NCI-H1105 treated with DMSO at 0.1 percent for 48 hours (cell line): ENCODE measurements at regions not wholly inside any gene's neighbourhood (a gene's known extent, or its start where the extent isn't known, plus 50 kb on each side); places are given as distances from the start of the nearest gene placed in this dataset.

Experiments used
- DNase-seq: peaks from one replicate; lab custom pipeline; 2025; lab: John Stamatoyannopoulos, UW

DNA sequence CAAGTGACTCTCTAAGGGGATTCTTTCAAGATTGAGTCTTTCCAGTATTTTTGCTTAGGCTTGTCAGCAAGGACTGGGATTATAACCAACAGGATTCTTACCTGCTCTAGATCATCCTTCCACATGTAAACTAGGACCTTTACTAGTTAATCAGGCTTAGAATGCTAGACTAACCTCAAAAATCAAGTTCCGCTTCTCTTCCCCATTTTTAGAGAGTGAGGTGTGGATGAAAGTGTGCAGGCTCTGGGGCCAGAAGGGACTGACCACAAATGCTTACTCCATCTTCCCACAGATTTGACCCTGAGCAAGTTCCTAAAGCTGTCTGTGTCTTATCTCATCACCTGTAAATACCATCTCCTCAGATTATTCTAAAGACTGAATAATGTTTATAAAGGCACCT is 89.5 kb upstream of the IL12A start:
- DNase-seq, result no peak

DNA sequence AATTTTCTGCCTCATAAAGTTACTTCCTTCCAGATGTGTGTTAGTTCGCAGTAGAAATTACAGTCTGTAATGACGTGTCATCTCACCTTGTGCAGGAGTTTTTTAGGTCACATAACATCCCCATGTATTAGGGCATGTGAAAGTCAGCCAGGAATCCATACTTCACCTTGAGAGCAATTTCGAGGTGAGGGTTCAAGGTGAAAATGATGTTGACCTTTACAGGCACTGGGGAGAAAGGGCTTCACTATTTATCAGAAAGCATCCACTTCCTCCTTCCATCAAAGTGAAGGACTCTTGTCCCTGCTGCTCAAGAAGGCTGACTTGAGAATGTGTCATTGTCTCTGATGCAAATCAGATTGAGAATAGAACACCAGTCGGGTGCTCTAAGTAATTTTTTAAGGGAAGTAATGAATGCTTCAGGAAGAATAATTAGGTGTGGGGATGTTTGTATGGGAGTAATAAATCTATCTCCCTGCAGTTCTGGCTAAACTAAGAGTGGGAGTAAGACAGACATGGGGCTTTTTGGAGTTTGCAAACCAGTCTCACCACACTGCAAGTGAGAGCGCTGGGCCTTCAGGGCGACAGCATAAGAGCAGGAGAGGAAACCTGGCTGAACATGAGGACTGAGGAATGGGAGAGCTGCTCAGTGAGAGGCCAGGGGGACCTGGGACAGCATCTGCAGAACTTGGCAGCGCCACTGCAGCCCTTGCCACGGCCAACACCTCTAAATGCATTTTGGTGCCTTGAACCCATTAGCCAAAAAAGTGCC is 85.9 kb upstream of the IL12A start:
- no peak for DNase-seq

DNA sequence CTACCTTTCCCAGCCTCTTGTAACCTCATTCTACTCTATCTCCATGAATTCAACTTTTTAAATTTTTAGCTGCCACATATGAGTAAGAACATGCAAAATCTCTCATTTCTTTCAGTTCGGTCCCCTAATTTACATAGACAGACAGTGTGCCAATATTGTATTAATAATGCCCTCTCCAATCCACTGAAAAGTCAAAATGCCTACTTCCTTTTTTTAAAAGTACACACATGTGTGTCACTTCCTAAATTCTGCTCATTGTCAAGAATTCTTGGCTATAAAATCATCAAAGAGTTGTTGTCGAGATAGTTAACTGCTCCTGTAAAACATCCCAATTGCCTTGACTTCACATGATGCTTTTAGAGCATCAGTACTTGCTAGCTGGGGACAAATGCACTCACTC is 84.2 kb upstream of the IL12A start:
- no peak for DNase-seq

DNA sequence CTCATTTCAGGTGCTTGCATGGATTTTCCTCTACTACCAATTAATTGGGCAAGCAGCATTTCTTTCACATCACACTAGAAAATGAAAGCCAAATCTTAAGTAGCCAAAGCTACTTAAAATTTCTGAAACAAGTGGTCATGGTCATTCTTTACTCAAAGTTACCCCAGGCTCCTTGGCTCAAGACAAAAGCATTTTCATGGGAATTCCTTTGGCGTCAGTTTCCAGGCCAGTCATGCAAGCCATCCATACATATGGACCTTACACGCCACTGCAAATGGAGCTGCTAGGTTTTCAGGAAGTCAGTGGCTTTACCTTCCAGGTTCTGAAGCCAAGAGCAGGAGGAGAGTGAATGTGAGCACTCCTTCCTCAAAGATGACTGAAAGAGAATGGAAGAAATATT is 83.7 kb upstream of the IL12A start:
- DNase-seq, result no peak

DNA sequence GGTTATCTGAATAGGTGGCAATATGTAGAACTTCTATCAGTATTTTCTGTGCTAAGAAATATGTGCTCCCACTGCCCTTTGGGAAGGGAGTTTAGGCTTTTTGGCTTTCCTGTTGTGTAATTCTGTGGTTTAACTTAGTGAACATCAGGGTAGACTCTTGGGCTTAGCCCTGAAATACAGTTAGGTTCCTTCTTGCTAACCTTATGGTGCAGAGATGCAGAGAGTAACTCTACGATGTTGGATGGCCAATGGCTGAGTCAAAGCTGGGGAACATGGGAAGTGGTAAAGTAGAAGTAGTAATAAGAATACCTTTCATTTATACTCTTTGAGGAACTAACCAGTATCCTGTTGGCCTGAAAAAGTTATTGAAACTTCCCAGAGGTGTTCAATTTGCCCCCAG is 80.8 kb upstream of the IL12A start:
- DNase-seq, result no peak

DNA sequence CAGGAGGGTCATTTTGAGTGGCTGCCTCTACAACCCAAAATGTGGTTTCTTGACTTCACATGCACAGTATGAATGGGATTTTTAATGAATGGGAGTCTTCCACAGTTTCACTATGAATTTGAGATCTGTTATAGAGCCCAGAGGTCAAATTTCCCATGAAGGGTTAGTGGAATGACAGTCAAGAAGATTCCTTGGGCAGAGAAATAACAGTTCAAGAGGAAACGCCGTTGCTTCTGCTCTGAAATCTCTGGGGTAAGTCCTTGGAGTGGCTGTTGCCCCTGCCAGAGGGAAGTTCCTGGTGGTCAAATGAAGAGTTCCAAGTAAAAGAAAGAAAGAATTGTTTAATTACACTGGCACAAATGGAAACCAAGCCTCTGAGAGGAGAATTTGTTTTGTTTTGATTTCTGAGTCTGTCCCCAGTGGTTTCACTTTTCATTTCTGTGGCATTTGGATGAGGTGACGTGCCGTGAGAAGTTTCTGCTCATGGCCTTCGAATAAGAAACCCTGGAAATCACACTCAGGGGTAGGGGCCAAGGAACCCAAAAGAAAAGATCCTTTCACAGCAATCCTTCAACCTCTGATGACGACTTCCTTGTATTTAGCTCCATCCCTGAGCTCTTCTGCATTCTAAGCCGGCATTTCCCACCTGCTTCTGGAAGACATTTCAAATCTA is 77.5 kb upstream of the IL12A start:
- DNase-seq, result no peak

DNA sequence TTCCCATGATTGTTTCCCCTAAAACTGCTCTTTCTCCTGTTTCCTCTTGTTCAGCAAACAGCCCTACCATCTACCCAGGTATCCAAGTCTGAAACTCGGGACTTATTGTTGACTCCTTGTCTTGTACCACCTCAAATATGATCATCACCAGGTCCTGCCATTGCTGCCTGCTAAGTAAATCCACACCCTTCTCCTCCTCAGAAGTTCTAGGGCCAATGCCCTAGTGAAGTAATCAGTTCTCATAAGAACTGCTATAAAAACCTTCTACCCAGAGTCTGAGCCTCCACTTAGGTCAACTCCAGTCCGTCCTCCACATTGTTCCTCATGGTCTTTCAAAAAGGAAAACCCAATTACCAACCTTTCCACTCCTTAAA is 77.0 kb upstream of the IL12A start:
- no peak for DNase-seq

DNA sequence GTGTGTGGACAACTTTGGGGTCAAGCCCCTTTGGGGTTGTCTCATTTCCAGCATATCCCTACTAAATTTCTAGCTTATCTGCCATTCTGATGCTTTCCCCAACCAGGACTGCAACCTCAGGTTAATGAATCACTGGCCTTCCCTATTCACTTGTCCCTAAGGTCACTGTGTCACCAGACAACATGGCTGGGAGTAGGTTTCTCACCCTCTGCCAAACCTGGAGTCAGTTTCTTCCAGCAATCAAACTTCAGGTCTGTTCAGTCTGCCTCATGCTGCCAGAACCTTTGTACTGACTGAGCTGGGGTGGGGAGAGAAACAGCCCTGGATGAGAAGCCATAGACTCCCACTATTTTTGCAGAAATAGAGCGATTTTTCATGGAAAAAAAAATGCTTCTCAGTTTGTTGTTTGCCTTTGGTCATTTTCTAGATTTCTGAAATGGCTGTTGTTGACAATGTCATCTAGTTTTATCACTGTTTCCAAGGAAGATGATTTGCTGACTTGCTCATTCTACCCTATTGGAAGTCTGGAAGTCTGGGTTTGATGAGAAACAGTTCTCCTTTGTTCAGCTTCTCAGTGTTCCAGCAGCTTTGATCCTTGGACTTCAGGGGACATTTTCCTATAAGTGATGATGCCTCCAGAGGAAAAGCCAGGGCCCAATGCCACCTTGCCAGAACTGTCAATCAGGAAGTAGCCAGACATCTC is 74.8 kb upstream of the IL12A start:
- no peak for DNase-seq

DNA sequence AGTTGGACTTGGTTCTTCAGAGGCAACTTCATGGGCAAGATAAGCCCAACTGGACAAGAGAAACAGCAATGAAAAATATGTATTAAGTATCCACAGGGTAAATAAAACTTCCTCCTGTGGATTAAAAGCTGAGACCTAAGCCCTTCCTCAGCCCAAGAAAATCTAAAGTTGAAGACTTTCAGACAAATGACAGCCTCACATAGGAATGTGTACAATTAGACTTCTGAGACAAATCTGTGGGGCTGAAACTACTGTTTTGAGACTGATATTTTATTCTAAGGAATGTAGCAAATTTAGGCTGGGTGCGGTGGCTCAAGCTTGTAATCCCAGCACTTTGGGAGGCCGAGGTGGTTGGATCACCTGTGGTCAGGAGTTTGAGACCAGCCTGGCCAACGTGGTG is 74.2 kb upstream of the IL12A start:
- DNase-seq, result no peak

DNA sequence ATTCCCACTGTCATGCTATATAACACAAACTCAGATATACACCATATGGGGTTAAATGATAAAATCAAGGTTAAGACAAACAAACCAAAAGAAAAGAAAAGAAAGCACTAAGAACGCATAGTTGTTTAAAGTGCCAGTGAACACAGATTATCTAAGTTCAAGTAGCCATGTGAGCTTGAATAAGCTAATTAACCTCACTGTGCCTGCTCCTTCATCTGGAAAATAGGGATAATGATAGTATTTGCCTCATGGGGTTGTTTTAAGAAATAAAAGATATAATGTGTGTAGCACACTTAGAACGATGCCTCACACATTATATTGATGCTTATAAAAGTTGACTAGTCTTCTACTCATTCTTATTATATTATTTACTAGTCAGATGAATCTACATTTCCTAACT is 72.6 kb upstream of the IL12A start:
- peak; percentile 30 for DNase-seq

DNA sequence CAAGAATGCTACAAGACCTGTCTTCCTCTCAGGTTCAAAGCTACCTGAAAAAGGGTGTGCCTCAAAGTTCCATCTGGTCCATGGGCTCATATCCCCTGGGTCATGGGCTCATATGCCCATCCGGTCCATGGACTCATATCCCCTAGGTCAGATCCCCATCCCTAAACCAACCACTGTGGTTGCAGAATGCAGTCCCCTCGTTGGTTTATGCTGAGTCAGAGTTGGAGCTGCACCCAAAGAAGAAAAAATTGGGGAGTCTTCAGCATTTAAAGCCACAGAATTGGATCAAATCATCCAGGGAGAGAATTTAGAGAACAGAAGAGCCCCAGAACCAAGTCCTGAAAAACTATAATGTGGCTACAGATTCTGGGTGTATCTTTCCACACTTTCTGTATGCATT is 71.5 kb upstream of the IL12A start:
- no peak for DNase-seq

DNA sequence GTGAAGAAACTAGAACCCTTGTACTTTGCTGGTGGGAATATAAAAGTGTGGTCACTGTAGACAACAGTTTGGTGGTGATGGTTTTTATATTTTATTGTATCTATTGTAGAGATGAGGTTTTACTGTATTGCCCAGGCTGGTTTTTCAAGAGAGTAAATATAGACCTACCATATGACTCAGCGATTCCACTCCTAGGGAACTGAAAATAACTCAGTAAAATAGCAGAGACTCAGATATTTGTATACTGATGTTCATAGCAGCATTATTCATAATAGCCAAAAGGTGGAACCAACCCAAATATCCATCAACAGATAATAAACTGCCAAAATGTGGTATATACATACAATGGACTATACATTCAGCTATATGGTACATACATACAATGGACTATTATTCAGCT is 68.8 kb upstream of the IL12A start:
- DNase-seq, result no peak

DNA sequence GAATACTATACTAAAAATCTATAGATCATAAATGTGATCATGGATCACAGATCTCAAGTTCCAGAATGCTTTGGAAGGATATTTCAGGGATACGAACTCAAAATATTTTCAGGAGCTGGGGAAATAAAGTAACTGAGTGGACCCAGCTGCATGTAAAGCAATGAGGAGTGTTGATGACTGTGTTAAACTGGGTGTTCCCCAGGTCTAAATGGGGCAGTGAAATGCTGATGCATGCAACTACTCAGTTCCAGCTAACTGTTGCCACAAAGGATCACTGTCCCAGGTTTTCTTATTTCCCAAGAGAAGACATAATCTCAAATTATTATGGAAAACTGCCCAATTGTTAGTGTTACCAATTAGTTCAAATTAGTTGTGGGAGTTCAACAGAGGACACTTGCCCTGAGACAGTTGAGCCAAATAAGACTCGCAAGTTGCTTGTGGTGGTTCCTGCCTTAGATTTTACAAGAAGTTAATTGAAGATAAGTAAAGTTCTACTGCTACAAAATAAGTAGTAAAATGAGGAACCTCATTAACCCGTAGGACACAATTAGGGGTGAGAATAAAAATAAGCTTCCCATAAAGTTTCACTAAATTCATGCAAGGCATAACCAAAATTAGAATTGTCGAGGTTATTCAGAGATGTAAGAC is 66.3 kb upstream of the IL12A start:
- DNase-seq, result no peak

DNA sequence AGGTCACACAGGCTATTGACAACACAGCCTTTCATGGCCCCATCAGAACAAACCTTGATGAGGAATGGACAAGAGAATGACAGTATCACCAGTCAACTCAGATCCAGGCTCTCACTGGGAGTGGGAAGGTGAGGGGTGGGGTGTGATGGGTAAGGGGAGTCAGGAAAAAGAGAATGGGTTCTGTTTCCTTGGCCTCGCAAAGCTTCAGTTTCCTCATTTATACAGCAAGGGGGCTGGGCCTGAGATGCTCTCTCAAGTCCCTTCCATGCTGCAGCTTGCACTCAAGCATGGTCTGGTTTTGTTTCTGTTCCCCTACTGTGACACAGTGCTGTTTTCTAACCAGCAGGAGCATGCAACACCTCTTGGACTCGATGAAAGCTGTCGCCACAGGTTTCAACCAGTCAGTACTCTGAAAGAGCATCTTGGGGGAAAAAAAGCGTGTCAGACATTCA is 65.7 kb upstream of the IL12A start:
- DNase-seq, result no peak

DNA sequence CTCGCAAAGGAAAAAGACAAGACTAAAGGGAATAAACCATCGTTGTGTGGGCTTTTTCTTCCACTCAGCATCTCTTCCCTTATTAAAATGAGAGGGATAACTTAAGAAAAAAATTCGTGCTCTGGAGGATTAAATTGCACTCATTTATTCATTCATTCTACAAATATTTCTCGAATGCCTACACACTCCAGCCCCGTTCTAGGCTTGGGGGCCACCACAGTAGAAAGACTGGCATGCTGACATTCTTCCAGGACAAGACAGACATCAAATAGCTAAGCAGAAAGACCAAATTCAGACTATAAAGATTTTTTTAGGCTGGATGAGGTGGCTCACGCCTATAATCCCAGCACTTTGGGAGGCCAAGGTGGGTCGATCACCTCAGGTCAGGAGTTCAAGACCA is 65.3 kb upstream of the IL12A start:
- DNase-seq, result no peak

DNA sequence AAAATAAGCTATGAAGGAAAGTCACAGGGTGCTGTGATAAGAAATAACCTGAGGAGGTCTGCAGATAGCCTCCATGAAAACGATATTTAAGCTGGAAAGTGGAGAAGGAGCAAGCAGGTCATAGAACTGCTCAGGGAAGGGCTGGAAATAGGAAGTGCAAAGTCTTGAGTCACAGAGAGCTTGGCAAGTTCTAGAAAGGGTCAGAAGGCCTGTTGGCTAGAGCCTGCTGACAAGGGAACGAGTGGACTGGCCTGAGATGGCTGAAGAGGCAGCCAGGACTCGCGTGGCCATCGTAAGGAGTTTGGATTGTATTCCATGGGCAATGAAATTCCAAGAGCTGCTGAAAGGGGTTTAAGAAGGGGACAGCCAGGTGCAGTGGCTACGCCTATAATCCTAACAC is 64.7 kb upstream of the IL12A start:
- no peak for DNase-seq

DNA sequence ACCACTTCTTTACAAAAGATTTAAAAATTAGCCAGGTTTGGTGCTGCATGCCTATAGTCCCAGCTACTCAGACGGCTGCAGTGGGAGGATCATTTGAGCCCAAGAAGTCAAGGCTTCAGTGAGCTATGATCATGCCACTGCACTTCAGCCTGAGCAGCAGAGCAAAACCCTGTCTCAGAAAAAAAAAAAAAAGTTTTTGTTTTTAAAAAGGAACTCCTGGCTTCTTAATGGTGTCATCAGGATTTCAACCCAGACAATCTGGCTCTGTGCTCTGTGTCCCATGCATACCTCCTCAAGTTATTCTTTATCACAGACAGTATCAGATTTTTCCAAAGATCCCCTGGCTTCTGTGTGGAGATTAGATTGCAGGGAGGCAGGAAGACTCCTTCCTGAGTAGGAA is 64.2 kb upstream of the IL12A start:
- DNase-seq, result no peak

DNA sequence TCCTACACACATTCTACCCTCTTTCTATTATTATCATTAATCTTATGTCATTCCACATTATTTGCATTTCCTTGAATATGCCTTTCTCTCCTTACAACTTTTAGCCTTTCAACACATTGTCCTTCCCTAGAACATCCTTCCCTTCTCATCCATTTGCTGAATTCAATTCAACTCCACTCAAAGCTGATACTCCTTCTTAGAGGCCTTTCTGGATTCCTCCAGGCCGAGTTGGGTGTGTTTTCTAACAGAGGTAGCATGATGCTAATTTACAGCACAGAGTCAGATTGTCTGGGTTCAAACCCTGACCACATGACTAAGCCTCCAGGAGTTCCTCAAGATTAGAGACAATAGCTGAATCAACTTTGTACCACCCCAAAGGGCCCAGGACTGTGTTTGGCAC is 63.4 kb upstream of the IL12A start:
- DNase-seq, result no peak

DNA sequence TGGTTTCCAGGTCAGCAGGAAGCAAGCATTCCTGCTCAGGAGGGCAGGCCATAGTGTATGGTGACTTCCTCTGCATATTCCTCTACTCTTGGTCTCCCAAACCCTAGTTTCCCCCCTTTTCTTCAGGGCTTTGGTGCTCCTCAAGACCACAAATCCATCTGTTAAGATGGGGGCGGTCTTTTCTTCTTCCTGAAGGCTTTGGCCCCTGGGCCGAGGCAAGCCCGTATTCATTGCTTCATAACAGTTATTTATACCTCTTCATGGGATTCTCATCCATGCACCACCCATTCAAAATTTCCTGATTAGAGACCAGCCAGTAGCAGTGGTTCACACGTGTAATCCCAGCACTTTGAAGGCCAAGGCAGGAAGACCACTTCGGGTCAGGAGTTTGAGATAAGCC is 62.1 kb upstream of the IL12A start:
- no peak for DNase-seq

DNA sequence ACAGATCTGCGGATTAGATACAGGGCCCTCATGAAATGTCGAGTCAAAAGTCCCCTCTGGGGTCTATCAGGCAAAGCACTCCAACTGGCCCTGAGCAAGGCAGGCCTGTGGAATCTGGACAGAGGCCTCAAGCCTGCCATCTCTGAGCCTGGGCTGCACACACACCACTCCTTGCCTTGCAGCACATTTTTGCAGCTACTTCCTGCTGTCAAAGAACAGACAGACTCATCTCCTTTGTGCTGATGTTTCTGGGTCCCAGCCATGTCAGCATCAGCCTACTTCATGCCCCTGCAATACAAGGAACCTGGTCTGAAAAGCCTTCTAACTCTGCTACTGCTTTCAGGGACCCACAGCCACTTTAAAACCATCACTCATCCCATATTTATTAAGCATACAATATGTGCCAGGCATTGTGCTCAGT is 60.6 kb upstream of the IL12A start:
- no peak for DNase-seq

DNA sequence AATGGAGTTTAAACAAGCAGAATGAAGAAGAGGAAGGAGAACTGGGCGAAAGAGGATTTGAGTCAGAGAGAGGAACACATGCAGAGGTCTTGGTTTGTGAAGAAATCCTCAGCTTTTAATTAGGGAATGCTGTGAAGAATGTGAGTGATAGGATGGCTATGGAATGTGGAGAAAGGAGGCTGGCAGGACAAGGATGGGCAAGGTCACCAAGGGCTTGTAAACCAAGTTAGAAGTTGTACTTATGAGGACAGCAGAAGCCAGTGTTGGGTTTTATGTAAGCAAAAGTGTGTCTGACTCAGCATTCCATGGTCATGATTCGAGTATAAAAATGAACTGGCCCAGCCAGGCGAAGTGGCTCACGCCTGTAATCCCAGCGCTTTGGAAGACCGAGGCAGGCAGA is 60.0 kb upstream of the IL12A start:
- no peak for DNase-seq

DNA sequence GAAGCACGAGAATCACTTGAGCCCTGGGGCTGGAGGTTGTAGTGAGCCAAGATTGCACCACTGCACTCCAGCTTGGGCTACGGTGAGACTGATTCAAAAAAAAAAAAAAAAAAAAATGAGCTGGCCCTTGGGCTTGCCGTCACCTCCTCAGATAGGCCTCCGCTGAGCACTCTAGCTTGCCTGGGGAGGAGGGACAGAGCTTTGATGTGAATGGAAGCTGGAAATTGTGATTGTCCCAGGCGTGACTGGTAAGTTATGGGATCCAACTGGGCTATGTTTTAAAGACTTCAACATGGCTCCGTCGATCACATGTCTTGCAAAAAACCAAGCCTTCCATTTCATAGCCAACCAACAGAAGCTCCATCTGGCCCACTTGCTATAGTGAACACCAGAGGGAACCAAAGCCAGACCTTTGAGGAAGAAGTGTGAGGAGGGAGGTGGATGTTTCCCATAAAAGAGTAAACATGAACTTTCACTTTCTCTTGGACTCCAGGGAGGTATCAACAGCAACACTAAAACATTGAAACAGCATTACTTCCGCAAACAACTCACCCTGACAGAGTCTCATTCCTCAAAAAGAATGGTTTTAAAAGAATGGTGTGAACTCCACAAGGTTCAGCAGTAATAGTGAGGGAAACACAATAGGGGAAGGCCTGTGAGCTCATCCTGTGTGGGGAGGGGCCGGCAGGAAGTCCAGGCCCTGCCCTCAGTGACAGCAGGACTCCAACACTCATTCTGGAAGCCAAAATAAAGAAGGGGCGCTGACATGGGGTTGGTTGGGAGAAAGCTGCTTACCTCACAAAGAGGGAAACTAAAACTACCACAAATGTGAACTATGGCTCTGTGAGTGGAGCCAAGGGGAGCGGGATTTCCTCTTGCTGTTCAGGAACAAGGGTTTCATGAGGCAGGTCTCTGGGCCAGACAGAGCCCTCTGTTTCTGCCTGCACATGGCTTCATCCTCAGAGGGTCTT is 59.2 kb upstream of the IL12A start:
- DNase-seq, result no peak
